ENCODE measurements at regions not wholly inside any gene's neighbourhood (a gene's known extent, or its start where the extent isn't known, plus 50 kb on each side); places are given as distances from the start of the nearest gene placed in this dataset.

DNA sequence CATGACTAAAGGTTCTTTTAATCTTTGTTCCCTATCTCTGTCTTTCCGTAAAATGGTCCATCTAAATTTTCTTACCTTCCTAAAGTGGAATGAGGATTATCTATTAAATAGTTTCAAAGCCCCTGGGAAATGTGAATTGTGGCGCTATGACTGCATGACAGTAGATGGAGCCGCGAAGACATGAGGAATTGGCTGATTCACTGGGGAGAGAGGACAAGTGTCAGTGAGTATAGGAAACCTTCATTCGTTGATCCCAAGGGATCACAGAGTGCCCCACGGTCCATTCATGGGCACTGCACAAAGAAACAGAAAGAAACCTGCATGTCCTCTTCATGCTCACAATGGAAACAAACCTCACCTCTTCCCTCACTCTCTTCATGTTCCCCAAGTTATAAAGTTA is 479.3 kb upstream of the BTBD3 start:
- DNase-seq (ENCODE audit: low spot score), result no peak

- no peak for DNase-seq (ENCODE audit: low spot score)
These were observed 474.1 kb upstream of the BTBD3 start for GRCh38 chr20:11443382-11444119.

- no peak for DNase-seq (ENCODE audit: low spot score)
These were observed 472.5 kb upstream of the BTBD3 start for GRCh38 chr20:11445161-11445560.

- DNase-seq (ENCODE audit: low spot score), result no peak
These were observed 471.8 kb upstream of the BTBD3 start for GRCh38 chr20:11445891-11446290.

DNA sequence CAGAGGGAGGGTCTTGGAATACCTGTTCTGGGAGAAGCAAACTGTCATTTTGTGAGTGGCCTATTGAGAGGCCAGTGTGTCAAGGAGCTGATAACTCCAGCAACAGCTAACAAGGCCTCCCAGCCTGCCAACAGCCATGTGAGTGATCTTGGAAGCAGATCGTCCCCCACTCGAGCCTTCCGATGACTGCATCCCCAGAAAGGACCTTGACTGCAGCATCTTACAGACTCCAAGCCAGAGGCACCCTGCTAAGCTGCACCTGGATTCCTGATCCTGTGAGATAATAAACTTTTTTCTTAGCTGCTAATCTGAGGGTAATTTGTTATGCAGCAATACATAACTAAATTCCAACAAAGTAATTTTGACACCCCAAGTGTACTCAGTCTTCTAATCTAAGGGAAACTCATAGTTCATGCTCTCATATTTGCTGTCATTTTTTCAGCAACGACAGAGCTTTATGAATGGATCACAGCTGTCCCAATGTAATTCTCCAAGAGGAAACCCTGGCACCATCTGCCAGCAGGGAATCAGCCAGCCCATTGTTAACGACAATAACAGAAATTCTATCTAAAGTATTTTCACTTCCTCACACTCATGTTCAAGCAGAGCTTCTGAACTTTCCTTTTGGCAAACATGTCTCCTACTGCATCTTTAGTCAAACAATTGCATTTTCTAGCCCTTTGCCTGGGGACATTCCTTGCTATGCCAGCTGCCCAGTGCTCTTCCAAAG is 470.2 kb upstream of the BTBD3 start:
- DNase-seq (ENCODE audit: low spot score), result no peak

GRCh38 chr20:11448554-11448953 is 469.1 kb upstream of the BTBD3 start:
- no peak for DNase-seq (ENCODE audit: low spot score)

GRCh38 chr20:11451793-11452291 is 465.9 kb upstream of the BTBD3 start:
- DNase-seq (ENCODE audit: low spot score), result peak; percentile 85

DNA sequence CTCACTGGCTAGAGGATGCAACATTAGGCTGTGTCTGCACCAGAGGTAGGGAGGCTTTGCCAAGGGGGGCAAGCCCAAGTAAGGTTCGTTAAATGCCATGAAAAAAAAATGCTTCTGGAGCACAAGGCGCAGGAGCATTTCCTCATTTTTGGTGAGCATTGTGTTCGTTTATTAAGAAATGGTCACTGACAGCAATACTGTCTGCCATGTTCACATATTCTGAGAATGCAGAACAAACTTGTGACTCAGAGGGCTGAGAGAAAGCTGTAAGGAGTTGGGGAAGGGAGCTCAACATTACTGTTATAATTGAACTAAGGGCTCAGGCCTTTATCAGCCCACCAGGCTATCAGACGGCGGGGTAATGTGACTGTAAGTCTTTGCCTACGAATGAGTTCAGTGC is 465.4 kb upstream of the BTBD3 start:
- no peak for DNase-seq (ENCODE audit: low spot score)

DNA sequence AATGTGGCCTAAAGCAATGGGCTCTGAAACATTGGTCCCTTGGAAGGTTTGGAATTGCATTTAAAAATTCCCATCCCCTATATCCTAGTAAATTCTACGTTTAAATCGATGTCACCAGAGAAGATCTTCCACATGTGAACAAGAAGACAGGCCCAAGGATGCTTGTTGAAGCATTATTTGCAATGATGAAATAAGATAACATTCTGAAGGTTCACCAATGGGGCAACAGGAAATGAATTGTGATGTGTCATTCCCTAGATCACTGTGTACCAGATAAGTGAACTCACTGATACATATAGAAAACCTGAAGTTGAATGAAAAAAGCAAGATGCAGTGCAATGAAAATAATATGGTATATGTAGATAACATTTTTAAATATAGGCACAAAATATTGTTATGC is 464.3 kb upstream of the BTBD3 start:
- DNase-seq (ENCODE audit: low spot score), result no peak

- DNase-seq (ENCODE audit: low spot score), result peak; percentile 49
These were observed 462.5 kb upstream of the BTBD3 start for GRCh38 chr20:11454966-11455799.

DNA sequence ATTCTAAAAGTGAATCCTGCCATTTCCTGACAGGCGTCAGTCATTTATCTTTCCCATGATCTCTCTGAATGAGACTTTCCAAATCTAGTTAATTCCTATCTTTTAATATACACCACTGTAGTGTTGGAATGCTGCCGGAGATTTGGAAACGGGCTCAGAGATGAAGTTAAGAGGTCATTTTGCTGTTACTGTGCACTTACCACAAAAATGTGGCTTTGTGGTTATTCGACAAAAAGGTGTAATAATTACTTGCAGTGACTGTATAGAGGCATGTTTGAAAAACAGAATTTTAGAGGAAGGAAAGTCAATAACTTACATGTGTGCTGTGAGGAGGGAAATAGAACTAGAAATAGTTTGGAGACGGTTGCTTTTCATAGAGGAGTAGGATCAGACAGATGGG is 460.2 kb upstream of the BTBD3 start:
- DNase-seq (ENCODE audit: low spot score), result no peak

GRCh38 chr20:11459090-11459890 is 458.4 kb upstream of the BTBD3 start:
- DNase-seq (ENCODE audit: low spot score), result no peak

DNA sequence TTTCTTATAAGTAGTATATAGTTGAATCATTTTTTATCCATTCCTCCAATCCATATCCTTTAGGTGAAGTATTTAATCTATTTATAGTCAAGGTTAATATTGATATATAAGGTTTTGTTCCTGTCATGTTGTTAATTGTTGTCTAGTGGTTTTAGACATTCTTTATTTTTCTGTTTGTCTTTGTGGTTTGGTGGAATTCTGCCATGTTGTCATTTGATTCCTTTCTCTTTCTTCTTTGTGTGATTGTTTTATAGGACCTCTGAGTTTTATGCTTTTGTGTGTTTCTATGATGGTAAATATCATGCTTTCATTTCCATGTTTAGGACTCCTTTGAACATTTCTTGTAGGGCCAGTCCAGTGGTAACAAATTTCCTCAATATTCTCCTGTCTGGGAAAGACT is 450.3 kb upstream of the BTBD3 start:
- DNase-seq (ENCODE audit: low spot score), result no peak

- no peak for DNase-seq (ENCODE audit: low spot score)
These were observed 448.8 kb upstream of the BTBD3 start for GRCh38 chr20:11468880-11469279.

GRCh38 chr20:11469795-11470435 is 447.8 kb upstream of the BTBD3 start:
- DNase-seq (ENCODE audit: low spot score), result no peak

- no peak for DNase-seq (ENCODE audit: low spot score)
These were observed 443.7 kb upstream of the BTBD3 start for GRCh38 chr20:11473983-11474382.

GRCh38 chr20:11483697-11484096 is 434.0 kb upstream of the BTBD3 start:
- no peak for DNase-seq (ENCODE audit: low spot score)

GRCh38 chr20:11484479-11484878 is 433.2 kb upstream of the BTBD3 start:
- DNase-seq (ENCODE audit: low spot score), result no peak

GRCh38 chr20:11492386-11492785 is 425.3 kb upstream of the BTBD3 start:
- DNase-seq (ENCODE audit: low spot score), result no peak

GRCh38 chr20:11492846-11493245 is 424.8 kb upstream of the BTBD3 start:
- no peak for DNase-seq (ENCODE audit: low spot score)

DNA sequence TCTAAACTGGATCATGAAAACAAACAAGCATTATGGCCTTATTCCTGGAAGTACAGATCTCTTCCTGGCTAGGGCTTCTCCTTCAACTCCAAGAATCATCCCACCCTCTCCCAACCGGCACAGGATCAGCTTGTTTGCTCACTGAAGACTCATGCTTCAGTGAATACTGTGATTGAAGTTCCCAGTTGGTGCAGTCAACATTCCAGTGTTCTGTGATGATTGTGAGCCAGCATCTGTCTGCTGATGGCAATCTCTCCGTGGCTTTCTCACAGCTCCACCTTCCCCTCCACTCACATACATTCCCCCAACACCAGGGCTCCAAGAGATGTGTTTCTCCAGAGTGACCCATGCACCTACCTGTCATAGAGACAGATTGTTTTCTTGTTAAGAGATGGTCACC is 421.3 kb upstream of the BTBD3 start:
- no peak for DNase-seq (ENCODE audit: low spot score)
